Neural progenitor cell (in vitro differentiated cells): ENCODE measurements at regions not wholly inside any gene's neighbourhood (a gene's known extent, or its start where the extent isn't known, plus 50 kb on each side); places are given as distances from the start of the nearest gene placed in this dataset.

Experiments
- EZH2phosphoT487 ChIP-seq: fragments of 200-600 bp; sonication (generic); IDR thresholded peaks from 2 replicates; pipeline ENCODE4 v1.6.1; 2017; ENCODE audit warnings: antibody characterized with exemption
- TF ChIP-seq, protein P1 (sequence below): fragments of 200-600 bp; sonication (generic); IDR thresholded peaks from 2 replicates; pipeline ENCODE4 v1.5.1; 2017; ENCODE audit warnings: antibody characterized with exemption, mild to moderate bottlenecking

DNA sequence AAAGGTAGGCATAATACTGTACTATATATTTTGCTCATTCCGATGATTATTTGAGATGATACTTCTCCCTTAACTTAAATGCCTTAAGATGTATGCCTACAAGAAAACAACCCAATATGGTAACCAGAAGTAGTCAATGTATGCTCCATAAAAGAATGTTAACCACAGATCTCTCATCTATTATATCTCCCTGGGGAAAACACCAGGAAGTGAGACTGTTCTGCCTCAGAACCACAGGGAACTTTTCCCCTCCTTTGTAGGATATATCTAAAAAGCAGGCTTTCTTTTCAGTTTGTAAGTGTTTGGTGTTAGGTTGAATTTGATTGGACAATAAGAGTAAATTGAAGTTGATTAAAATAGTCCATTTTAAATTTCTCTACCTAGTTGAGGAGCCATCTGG, 1160.5 kb upstream of the NXPH2 start:
- TF ChIP-seq, protein P1, sequence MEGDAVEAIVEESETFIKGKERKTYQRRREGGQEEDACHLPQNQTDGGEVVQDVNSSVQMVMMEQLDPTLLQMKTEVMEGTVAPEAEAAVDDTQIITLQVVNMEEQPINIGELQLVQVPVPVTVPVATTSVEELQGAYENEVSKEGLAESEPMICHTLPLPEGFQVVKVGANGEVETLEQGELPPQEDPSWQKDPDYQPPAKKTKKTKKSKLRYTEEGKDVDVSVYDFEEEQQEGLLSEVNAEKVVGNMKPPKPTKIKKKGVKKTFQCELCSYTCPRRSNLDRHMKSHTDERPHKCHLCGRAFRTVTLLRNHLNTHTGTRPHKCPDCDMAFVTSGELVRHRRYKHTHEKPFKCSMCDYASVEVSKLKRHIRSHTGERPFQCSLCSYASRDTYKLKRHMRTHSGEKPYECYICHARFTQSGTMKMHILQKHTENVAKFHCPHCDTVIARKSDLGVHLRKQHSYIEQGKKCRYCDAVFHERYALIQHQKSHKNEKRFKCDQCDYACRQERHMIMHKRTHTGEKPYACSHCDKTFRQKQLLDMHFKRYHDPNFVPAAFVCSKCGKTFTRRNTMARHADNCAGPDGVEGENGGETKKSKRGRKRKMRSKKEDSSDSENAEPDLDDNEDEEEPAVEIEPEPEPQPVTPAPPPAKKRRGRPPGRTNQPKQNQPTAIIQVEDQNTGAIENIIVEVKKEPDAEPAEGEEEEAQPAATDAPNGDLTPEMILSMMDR = no peak
- no peak for TF ChIP-seq EZH2phosphoT487
